HG02852 (cell line): ENCODE measurements at regions not wholly inside any gene's neighbourhood (a gene's known extent, or its start where the extent isn't known, plus 50 kb on each side); places are given as distances from the start of the nearest gene placed in this dataset.
A peak's percentile ranks its signal among the peaks of the same experiment; 100 is the strongest.
"Not testable (repeated sequence)": the region's sequence is repeated elsewhere in the genome, so short reads cannot be mapped to it uniquely, and the experiment has no call there.

Experiments
- ATAC-seq: cut with Tn5 transposase; IDR thresholded peaks from one replicate; pipeline ENCODE4 v1.9.1; 2021; ENCODE audit warnings: mild to moderate bottlenecking, moderate library complexity; ENCODE audit not compliant: unreplicated experiment

DNA sequence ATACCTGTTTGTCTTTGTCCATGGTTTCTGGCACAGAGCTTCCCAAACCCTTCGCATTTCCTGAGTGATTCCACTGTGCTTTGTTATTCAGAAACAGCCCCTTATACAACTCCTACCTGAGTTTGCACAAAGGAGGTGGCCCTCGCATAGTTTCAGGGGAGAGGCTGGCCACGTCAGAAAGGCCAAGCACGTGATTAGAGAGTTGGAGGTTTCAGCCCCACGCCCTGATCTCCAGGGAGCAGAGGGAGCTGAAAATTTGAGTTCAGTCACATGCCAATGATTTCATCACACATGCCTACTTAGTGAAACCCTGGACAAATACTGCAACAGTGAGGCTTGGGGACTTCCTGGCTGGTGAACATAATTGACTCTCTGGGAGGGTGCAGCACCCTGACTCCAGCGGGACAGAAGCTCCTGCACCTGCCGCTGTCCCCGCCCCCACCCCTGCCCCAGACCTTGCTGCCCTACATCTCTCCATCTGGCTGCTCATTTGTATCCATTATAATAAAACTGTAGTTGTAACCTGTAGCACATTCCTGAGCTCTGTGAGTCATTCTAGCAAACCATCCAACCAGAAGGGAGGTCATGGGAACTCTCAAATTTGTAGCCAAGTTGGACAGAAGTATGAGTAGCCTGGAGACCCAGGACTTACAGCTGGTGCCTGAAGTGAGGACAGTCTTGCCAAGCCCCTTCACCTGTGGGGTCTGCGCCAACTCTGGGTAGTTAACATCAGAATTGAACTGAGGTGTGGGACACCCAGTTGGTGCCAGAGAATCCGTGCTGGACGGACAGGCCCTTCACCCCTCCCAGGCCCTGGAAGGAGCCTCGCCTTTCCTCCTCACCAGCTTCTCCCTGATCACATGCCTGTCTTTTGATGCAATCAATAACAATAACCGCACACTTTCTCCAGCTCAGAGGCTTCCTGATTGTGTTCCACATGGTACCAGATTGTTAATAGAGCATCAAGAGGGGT is 224.3 kb downstream of the ANAPC1 start:
- no peak for ATAC-seq

DNA sequence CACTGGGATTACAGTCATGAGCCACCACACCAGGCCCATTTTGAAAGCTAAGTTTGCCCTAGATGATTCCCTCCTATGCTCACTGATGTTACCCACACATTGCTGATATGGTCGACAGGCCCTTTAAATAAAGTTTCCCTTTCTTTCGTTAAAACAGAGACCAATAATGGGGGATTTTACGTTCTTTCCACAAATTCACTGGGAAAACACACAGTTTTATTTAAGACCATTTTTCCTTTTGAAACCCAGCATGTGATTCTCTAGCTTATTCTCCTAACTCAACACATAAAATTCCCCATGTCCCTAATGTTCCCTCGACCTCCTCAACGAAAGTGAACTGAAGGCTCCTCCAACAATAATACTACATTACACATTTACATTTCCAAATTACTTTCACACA is 223.2 kb downstream of the ANAPC1 start:
- ATAC-seq: no peak

DNA sequence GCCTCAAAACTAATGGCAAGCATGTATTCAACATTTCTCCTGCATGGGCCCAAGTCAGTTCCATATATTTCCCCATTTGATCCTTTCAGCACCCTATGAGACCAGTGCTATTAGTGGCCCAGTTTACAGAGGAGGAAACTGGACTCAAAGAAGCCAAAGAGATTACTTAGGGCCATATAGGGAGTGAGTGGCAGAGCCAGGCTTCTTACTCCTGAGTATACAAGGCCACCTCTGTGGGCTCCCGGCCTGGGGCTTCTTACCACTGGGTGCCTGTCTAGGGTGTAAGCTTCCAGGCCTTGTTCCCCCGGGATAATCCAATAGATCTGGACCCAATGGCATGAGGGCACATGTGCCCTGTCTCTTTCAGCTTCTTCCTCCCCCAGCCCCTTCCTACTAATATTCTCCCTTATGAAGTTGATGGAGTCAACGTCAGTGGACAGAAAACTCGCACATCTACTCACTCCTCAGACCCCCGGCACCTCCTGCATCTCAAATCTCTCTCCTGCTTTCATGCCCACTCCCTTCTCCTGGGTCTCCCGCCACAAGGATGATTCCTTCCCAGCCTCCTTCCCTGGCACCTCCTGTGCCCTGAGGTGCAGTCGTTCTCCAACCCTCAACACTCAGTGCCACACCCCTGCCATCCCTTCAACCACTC is 222.6 kb downstream of the ANAPC1 start:
- no peak for ATAC-seq

DNA sequence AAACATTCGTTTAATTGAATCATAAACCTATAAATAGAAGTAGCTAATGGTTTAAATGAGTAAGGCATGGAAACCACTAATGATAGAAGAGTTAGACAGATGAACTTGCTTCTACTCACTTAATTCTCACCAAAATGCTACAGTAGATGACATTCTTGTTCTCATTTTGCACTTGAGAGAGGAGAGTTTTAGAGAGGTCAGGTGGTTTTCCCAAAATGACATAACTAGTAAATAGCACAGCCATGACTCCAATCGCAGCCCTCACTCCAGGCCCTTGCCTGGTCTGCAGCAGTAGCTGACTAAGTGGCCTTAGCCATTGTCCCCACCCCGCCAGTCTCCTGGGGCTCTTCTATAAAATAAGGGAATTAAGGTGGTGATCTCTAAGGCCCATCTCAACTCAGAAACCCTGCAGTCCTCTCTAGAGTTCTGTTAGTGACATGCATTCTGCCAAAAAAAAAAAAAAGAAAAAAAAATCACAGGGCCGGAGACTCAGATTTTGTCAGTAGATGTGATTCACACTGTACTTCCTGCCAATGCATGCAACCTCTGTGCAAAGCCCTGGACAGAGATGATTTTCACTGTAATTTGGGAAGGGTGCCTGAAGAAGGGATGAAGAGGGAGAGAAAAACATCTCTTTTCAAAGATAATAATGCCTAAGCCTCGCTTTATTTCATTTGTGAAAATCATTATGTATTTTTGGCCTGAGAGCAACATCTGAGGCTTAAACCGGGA is 221.8 kb downstream of the ANAPC1 start:
- no peak for ATAC-seq

DNA sequence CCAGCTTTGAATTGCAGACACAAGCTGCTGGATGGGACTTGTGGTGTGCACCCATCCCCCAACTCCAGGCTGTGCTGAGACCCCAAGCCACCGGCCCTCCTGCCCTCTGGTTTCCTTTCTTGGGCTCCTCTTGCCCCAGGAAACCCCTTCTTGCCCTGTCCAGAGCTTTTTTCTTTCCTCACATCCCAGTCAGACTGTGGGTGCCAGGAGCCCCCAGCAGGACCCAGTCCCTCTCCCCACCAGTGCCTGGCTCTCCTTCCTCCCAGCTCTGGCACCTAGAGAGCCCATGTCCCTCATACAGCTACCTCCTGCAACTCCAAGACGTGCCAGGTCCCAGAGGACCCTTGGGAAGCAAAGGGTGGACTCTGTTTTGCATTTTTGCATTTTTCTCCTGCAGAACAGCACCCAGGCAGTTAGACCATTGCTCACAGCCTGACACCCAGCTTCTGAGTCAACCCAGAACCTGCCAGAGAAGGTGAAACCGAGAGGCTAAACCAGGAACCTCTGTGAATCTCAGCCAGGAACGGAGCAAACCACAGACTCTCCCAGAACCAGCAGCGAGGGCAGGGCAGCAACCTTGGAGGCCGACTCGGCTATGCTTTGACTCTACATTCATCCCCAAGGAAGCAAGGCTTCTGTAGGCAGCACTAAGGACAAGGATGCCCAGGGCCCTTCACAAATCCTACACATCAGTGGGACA is 221.1 kb downstream of the ANAPC1 start:
- ATAC-seq: peak; percentile 92

DNA sequence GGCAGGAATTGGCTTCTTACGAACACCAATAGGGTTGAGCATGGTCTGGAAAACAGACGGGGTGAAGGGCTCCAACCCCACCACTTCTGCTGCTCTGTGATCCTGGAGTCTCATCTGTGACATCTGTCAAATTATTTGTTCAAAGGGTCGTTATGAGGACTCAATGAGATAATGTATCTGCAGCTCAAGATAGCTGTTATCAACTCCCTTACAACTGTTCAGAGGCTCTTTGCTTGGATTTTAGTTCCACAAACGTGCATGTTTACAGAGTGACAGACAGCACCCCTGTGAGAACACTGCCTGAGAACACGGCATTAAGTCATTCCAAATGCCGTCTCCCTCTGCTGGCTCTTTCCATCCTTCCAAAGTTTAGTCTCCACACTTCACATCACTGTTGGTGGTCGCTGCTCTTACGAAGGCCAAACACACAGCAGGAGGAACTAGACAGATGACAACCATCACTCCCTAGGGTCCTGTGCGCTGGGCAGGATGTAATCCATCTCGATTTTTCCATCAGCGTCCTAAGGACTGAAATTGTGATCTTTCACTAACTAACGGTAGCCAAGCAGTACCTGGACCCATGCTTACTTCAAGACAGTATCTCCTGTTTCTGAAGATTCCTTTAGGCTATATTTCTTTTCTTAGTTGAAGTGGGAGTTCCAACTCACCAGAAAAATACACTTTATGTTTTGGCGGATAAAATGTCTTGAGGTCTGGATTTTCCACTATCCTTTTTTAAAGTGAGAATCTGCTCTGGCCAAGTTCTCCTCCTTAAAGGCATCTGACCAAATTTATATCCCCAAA is 220.3 kb downstream of the ANAPC1 start:
- no peak for ATAC-seq

DNA sequence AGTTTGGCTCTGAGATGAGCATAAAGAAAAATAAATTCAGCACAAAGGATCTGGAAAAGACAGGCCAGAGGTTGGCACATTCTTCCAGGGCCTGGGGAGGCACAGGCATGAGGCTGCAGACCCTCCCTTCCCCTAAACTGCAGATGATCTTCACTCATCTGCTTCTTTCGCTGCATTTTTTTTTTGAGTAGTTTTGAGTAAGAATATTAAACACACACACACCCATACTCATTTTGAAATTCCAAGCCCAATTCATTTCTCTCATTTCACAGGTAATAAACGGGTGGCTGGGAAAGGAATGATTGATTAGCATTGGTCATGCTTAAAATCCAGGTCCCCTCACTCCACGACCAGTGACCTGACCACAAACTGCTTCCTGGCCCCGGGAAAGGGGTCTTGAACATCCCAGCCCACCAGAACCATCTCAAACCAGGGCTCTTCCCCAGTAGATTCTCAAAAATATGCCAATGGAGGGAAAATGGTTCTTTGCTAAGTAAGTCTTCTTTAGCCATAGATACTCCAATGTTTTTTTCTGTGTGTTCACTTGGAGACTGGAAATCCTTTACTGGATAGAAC is 219.6 kb downstream of the ANAPC1 start:
- ATAC-seq: no peak

DNA sequence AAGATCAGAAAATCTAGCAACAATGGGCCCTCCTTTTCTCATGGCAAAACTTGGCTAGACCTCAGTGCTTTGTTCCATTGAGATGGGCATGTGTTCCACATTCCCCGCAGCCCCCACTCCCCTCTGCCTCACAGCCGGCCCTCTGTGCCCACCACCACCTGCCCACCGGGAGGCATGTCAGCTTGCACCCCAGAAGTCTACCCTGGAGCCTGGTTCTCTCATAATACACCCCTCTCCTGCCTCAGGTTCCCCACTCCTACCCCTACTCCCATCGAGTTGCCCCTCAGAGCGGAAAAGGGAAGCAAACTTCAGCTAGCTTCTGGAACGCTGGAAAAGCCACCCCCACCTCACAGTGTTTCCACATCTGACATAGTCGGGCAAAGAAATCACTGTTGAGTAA is 219.0 kb downstream of the ANAPC1 start:
- ATAC-seq: no peak

DNA sequence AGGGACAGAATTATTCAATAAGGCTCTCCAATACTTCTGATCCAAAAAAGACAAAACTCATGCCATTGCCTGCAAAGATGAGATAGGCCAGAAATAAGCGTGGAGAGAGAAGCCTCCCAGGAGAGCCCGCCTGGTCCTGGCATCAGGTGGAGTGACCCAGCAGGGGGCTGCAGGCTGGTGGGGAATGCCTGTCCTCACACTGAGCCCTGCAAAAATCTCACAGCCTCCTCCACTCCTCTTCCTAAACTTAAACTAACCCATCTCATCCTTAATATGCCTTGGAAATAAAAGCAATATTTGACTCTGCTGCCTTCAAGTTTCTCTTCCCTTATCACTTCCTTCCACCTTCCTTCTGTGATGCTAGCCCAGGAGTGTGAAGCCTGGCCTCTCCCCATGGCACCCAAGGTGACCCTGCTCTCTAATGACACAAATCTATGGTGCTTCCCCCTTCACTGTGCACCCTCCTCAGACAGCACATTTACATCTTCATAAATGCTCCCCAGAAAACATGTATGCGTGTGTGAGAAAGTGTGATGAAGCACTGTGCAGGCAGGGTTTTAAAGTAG is 218.4 kb downstream of the ANAPC1 start:
- ATAC-seq: no peak

DNA sequence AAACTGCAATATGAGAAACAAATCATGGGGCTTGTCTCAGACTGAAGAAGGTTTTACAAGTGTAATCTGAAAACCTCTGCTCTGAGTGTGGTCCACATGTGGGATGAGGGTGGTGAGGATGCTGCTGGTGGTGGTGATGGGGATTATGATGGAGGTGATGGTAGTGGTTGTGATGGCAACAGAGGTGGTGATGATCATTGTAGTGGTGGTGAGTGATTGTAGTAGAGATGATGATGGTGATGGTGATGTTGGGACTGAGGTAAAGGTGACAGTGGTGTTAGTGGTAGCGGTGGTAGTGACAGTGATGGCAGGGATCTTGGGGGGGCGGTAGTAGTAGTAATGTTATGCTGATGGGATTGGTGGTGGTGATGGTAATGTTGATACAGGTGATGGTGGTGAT is 217.8 kb downstream of the ANAPC1 start:
- no peak for ATAC-seq

DNA sequence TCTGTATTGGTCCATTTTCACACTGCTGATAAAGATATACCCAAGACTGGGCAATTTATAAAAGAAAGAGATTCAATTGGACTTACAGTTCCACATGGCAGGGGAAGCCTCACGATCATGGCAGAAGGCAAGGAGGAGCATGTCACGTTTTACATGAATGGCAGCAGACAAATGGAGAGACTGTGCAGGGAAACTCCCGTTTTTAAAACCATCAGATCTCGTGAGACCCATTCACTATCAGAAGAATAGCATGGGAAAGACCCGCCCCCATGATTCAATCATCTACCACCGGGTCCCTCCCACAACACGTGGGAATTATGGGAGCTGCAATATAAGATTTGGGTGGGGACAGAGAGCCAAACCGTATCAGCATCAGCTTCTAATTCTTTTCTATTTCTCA is 217.0 kb downstream of the ANAPC1 start:
- no peak for ATAC-seq

DNA sequence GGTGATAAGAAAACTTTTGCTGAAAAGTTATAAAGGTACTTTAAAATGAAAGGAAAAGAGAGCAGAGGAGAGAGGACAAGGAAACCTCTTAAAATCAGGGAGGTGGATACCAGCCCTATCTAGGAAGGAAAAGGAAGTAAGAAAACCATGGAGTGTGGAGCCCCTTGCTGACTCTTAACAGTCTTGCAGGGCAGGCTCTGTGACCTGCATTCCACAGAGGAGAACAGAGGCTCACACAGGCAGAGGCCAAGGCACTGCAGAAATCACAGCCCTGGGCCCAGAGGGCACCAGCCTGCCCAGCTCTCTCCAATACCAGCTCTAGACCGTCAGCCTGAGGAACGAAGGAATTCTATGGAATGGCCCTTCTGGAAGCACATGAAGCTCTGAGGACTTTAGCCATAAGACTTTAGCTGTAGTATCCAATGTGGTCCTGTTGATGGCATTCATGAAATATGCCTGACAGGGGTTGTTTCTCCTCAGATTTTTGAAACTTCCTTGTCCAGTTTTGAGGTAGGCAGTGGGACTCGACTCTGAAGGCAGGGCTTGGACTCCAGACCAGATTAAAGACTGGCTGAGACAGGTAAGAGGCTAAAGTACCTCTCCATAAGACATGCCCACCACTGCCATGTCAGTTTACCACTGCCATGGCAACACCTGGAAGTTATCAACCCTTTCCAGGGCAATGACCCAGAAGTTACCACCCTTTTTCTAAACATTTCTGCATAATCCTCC is 216.3 kb downstream of the ANAPC1 start:
- ATAC-seq: no peak

DNA sequence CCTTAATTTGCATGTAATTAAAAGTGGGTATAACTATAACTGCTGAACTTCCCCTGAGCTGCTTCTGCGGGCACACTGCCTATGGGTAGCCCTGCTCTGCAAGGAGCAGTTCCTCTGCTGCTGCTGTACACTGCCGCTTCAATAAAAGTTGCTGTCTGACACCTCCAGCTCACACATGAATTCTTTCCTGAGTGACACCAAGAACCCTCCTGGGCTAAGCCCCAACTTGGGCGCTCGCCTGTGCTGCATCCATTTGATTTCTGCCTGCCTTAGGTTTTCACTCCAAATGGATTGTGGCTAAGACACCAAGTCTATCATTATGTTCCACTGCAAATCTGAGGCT is 215.7 kb downstream of the ANAPC1 start:
- ATAC-seq: no peak

DNA sequence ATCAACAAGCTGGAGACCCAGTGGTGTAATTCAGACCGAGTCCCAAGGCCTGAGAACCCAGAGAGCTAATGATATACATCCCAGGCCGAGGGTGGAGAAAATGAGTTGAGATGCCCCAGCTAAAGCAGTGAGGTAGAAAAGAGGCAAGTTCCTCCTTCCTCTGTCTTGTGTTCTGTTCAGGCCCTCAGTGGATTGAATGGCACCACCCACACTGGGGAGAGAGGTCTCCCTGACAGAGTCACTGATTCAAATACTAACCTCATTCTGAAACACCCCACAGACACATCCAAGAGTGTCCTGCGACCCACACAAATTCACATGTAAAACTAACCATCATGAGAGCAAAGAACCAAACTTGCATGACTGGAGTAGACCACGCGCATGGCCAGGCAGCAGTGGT is 215.3 kb downstream of the ANAPC1 start:
- ATAC-seq: no peak

DNA sequence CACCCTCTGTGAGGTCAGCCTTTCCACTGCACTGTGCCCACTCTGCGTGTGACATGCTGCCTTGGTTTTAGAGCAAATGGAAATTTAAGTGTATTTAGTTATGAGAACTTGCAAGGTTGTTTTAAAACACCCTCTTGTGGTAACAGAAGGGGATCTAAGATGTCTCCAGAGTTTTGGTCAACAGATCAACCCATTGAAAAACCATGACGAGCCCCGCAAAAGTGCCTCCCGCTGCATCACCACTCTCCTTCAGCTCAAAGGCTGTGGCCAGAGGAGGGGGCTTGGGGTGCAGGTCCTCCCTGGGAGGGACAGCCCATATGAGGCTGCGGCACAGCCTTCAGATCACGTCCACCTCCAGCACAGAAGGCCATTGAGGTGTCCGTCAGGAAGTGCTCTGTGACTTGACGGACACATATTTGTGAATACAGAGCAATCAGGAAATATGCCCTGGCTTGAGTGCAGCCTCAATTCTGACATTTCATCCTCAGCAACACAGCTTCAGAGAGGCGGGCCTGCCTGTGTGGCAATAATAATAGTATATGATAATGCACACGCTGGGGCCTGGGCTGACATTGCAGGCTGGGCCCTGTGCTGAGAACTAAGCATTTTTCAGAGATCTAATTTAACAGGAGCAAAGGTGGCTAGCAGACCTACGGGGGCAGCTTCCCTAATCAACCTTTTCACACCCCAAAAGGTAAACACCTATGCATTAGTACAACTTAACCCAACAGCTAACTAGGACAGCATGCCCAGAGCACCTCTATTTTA is 213.9 kb downstream of the ANAPC1 start:
- no peak for ATAC-seq

DNA sequence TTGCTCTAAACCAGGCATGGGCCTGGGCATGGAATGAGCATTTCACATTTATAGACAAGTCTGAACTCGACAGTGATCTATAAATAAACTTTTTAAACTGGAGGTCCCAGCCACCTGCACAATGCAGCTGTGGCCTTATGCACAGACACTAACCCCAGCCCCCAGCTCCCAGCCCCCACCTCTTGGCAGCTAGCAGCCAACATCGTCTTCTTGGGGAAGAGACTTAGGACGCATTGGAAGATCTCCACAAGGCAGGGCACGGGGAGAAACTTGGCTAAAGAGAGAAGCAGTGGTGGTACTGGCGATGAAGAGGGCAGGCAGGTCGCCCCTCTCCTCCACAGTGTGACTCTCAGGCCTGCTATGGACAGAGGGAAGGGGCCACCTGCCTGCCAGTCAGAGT is 213.2 kb downstream of the ANAPC1 start:
- ATAC-seq: no peak

DNA sequence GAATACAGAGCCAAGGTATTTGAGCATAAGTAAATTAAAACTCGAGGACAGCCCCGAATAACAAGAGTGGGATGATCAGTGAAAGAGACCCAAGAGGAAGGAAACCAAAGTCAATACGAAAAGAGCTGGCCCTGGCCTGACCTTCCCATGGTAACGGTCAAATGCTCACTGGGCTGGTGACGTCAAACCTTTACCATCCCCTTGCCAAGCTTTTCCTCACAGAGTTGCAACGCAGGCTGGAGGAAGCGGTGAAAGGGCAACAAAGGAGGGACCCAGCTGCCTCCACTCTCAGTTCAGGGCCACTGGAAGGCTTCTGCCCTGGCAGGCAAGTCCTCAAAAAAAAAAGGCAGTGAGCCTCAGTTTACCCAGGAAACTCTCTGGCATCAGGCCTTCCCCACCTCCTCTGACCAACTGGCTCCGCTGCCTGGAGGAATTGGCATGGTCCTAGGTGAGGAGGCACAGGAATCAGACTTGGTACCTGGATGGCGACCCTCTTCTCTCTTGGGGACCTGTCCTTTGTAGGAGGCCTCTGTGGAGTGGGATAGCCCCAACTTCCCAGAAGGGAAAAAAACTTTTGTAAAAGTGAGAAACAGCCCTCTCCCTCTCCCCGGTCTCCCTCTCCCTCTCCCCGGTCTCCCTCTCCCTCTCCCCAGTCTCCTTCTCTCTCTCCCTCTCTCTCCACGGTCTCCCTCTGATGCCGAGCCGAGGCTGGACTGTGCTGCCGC is 212.4 kb downstream of the ANAPC1 start:
- no peak for ATAC-seq

DNA sequence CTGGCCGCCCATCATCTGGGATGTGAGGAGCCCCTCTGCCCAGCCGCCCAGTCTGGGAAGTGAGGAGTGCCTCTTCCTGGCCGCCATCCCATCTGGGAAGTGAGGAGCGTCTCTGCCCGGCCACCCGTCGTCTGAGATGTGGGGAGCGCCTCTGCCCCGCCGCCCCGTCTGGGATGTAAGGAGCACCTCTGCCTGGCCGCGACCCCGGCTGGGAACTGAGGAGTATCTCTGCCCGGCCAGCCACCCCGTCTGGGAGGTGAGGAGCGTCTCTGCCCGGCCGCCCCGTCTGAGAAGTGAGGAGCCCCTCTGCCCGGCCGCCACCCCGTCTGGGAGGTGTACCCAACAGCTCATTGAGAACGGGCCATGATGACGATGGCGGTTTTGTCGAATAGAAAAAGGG is 211.4 kb downstream of the ANAPC1 start:
- ATAC-seq: not testable (repeated sequence)
